HepG2 (cell line): ENCODE measurements at regions not wholly inside any gene's neighbourhood (a gene's known extent, or its start where the extent isn't known, plus 50 kb on each side); places are given as distances from the start of the nearest gene placed in this dataset.

Experiments used
- NFE2 ChIP-seq: sonication (generic); formaldehyde crosslinking; IDR thresholded peaks from 2 replicates; pipeline ENCODE4 v1.4.0; 2020; ENCODE audit warnings: missing genetic modification reagents
- PHF20 ChIP-seq: sonication (generic); formaldehyde crosslinking; IDR thresholded peaks from 2 replicates; pipeline ENCODE4 v1.5.0; 2020; ENCODE audit warnings: mild to moderate bottlenecking, missing genetic modification reagents
- REST ChIP-seq, 2 experiments: IDR thresholded peaks; 2 replicates each; pipeline ENCODE4 v1.6.1; 2011 to 2012; ENCODE audit warnings: low read length in 2 of 2, borderline replicate concordance in 1 of 2, low read depth in 1 of 2, mild to moderate bottlenecking in 1 of 2, moderate library complexity in 1 of 2
- SETDB1 ChIP-seq: sonication (generic); formaldehyde crosslinking; IDR thresholded peaks from 2 replicates; pipeline ENCODE4 v1.5.1; 2020; ENCODE audit warnings: missing genetic modification reagents, mild to moderate bottlenecking, borderline replicate concordance
- ZBTB1 ChIP-seq: sonication (generic); formaldehyde crosslinking; IDR thresholded peaks from 2 replicates; pipeline ENCODE4 v1.4.0; 2020; ENCODE audit warnings: missing genetic modification reagents, borderline replicate concordance

DNA sequence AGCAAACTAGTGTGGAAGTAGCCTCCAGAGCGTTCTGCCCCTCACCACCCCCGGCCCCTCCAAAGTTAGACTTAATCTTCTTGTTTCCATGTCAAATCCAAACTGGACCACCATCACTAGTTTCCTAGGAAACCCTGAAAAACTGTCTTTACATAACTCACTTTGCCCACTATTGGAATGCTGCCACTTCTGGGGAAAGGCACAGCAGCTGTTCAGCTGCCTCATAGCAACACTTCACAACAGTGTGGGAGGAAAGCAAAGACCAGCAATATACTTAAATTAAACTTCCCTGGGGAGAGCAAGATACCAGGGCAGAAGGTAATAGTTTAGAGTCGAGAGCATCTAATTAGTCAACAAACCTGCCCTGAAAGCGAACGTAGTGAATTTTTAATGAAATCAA, 452.2 kb downstream of the KCNJ2 start:
- TF ChIP-seq ZBTB1 (no peak), NFE2 (no peak), PHF20 (no peak), SETDB1 (CRISPR knock-in tag) (no peak), REST (IDR thresholded peaks at IDR 0.05; ENCODE audit: borderline replicate concordance in 1 of 2, low read depth in 1 of 2, low read length in 2 of 2) (no peak)
